RWPE1 (cell line): ENCODE measurements at regions not wholly inside any gene's neighbourhood (a gene's known extent, or its start where the extent isn't known, plus 50 kb on each side); places are given as distances from the start of the nearest gene placed in this dataset.

Experiments used
- CTCF ChIA-PET: fragments of 350-600 bp; sonication (Branson Sonifier 250); formaldehyde crosslinking; extraction: SDS; loops from one replicate; lab custom pipeline; 2021; lab: Yijun Ruan, JAX
- POLR2A ChIA-PET: fragments of 400-600 bp; formaldehyde crosslinking; extraction: SDS; loops from one replicate; lab custom pipeline; 2020; ENCODE audit warnings: antibody characterized with exemption; ENCODE audit not compliant: low non-redundant PET; lab: Yijun Ruan, JAX
- DNase-seq: peaks from one replicate; pipeline ENCODE4 v3.0.0; 2012; ENCODE audit warnings: low spot score
- H3K27ac ChIP-seq: fragments of 450-650 bp; 2 replicates; pipeline ENCODE4 v1.5.1; 2017
- TF ChIP-seq, protein P1 (sequence below): fragments of 450-650 bp; conservative IDR thresholded peaks from 2 replicates; pipeline ENCODE4 v1.5.1; 2017; ENCODE audit warnings: low read depth, mild to moderate bottlenecking

DNA sequence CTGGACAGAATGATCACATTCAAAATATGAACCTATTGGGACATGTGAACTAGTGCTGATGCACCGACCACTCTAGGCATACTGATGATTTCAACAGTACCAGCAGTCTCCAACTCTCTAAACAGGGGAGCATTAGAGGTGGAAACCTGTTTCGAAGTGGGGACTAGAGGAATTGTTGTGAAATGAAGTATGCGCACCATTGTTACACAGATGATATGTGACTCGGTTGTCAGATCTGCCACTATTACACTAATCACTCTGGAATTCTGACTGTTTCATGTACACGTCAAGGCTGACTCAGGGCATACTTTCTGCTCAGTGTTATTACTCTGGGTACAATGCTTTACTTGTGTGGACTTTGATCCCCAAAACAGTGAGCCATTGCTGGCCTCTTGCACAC, 198.2 kb upstream of the UBE2E2 start:
- ChIA-PET POLR2A (no interaction called here), CTCF (no interaction called here)
- peak; percentile 61 for DNase-seq
- H3K27ac ChIP-seq = no peak overlapping the region
- TF ChIP-seq, protein P1, sequence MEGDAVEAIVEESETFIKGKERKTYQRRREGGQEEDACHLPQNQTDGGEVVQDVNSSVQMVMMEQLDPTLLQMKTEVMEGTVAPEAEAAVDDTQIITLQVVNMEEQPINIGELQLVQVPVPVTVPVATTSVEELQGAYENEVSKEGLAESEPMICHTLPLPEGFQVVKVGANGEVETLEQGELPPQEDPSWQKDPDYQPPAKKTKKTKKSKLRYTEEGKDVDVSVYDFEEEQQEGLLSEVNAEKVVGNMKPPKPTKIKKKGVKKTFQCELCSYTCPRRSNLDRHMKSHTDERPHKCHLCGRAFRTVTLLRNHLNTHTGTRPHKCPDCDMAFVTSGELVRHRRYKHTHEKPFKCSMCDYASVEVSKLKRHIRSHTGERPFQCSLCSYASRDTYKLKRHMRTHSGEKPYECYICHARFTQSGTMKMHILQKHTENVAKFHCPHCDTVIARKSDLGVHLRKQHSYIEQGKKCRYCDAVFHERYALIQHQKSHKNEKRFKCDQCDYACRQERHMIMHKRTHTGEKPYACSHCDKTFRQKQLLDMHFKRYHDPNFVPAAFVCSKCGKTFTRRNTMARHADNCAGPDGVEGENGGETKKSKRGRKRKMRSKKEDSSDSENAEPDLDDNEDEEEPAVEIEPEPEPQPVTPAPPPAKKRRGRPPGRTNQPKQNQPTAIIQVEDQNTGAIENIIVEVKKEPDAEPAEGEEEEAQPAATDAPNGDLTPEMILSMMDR = no peak

DNA sequence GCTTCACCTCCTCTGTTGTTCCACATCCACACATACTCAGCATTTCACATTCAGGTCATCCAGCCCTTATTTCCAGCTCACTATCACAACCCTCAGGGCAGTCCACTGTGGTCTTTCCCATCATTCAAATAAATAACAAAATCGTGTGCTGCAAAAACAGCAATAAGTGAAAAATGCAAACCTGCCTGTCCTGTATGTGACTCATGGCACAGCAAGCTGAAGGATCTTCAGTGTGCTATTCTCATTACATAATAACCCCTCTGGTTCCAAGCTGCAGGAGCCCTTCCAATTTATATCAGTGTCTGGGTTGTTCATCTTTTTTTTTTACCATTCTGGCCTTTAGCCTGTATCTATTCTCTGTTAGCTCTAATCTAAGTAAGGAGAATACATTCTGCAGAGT, 185.3 kb upstream of the UBE2E2 start:
- ChIA-PET CTCF (interaction anchor here (0.6 kb wide), 1 partner anchor 46 kb away, joined by 4 read pairs; no protein-coding TSS in a partner anchor), POLR2A (no interaction called here)
- no peak overlapping the region for H3K27ac ChIP-seq
- DNase-seq = peak; percentile 67
- TF ChIP-seq, protein P1 = no peak

DNA sequence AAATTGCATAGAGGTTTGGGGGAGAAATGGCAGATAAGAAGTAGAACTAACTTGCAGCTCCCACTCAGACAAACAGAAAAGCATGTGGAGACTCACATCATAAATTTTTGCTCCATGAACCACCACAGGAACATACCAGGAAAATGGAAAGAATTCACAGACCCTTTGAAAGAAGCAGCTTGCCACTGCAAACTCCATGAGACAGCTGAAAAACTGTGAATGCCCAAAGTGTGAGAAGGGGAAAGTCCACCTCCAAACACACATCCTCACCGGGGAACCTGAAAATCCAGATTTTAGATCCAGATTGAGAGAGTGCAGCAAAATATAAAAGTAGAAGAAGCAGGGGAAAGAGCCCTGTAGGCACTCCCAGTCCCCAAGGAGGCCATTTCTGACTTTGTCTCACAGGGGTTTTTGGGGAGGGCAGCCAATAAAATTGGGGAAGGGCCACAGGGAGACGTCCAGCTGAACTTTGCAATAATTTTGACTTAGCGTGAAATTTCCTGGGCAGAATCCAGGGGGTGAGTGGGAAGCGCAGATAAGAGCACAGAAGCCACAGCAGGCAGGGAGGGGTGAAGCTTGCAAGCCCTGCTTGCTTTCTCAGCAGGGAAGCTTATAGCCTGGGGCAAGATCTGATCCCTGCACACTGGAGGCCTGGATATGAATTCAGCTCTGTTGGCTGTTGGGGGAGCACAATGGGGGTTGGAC, 183.4 kb upstream of the UBE2E2 start:
- DNase-seq = no peak
- H3K27ac ChIP-seq = no peak overlapping the region
- ChIA-PET CTCF (no interaction called here), POLR2A (no interaction called here)
- TF ChIP-seq, protein P1 = no peak

DNA sequence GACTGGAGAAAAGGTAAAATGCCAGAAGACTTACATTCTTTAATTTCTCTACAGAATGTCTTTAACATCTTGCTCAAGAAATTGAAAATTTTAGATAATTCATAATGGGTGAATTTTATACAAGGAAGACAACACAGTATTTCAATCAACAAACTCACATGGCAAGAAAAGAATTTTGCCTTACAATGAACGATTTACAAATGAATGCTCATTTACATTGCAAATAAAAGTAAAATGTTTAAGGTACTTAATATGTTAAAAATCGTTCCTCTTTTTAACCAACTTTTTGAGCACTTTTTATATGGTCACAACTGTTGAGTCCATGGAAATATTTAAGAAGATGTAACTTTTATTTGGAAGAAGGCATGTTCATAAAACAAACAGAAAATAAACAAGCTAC, 174.8 kb upstream of the UBE2E2 start:
- CTCF ChIA-PET = interaction anchor here (0.6 kb wide), 1 partner anchor 247 kb away, joined by 4 read pairs; no protein-coding TSS in a partner anchor
- no peak overlapping the region for H3K27ac ChIP-seq
- no peak for DNase-seq
- TF ChIP-seq, protein P1 = no peak
- POLR2A ChIA-PET = no interaction called here

DNA sequence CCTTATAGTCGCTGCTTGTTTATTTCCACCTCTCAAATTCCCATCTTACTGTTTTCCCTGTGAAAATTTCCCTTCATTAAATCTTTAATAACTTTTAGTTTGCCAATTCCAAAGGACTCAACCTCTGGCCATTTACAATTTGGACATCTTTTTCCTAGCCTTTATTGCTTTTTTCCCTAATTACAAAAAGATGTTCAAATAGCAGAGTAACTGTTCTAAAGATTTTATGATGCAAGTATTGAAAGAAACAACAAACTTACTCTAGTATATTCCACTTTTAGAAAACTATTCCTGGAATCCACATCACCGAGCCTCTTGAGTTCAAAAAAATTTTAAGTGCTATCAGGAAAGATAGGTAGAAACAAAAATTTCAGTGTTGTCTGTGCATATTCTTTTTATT, 174.1 kb upstream of the UBE2E2 start:
- CTCF ChIA-PET = no interaction called here
- H3K27ac ChIP-seq = no peak overlapping the region
- no peak for DNase-seq
- POLR2A ChIA-PET = no interaction called here
- TF ChIP-seq, protein P1 = no peak

DNA sequence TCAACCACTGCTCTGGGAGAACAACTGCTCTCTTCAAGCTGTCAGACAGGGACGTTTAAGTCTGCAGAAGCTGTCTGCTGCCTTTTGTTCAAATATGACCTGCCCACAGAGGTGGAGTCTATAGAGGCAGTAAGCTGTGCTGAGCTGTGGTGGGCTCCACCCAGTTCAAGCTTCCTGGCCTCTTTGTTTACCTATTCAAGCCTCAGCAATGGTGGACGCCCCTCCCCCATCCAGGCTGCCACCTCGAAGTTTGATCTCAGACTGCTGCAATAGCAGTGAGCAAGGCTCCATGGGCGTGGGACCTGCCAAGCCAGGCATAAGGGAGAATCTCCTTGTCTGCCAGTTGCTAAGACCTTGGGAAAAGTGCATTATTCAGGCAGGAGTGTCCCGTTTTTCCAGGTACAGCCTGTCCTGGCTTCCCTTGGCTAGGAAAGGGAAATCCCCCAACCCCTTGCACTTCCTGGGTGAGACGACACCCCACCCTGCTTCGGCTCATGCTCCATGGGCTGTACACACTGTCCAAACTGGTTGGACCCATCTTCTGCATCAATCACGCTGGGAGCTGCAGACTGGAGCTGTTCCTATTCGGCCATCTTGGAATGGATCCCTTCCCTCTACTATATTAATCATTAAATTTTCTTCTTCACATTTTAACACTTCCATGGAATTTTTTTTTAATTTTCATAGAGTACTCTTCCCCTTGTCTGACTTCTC, 167.0 kb upstream of the UBE2E2 start:
- TF ChIP-seq, protein P1 = no peak
- no peak for DNase-seq
- CTCF ChIA-PET = no interaction called here
- POLR2A ChIA-PET = no interaction called here
- peak overlapping the region; percentile 72 for H3K27ac ChIP-seq
